Heart left ventricle (tissue), 16 donors: ENCODE measurements at regions not wholly inside any gene's neighbourhood (a gene's known extent, or its start where the extent isn't known, plus 50 kb on each side); places are given as distances from the start of the nearest gene placed in this dataset.

ENCODE experiments used
- ATAC-seq, 4 donors: fragments of 200-7000 bp; cut with Tn5 transposase; one replicate each; pipeline ENCODE4 v1.9.1; 2020 to 2022; ENCODE audit warnings: moderate library complexity in 4 of 4, mild to moderate bottlenecking in 3 of 4, moderate number of reproducible peaks in 1 of 4
- DNase-seq, 5 donors: peaks; one replicate each; pipeline ENCODE4 v3.0.0-alpha.2; 2020
- H3K27ac ChIP-seq, 12 donors: fragments of 200-600 bp; sonication (generic) in 4 of 12; one replicate each; pipeline versions ENCODE4 v1.5.0 to v1.8.0; 2016 to 2022; ENCODE audit warnings: mild to moderate bottlenecking in 2 of 12
- H3K27me3 ChIP-seq, 9 donors: fragments of 200-600 bp; sonication (generic) in 2 of 9; one replicate each; pipeline versions ENCODE4 v1.5.1 to v1.8.0; 2016 to 2022; ENCODE audit warnings: mild to moderate bottlenecking in 3 of 9
- H3K36me3 ChIP-seq, 9 donors: fragments of 200-600 bp; sonication (generic) in 2 of 9; one replicate each; pipeline versions ENCODE4 v1.5.0 to v1.8.0; 2018 to 2022; ENCODE audit warnings: mild to moderate bottlenecking in 2 of 9
- H3K4me1 ChIP-seq, 12 donors: fragments of 200-600 bp; sonication (generic) in 4 of 12; one replicate each; pipeline versions ENCODE4 v1.5.0 to v1.8.0; 2016 to 2022; ENCODE audit warnings: mild to moderate bottlenecking in 3 of 12
- H3K4me3 ChIP-seq, 12 donors: fragments of 200-600 bp; sonication (generic) in 4 of 12; one replicate each; pipeline versions ENCODE4 v1.5.0 to v1.8.0; 2017 to 2022; ENCODE audit warnings: mild to moderate bottlenecking in 9 of 12, moderate library complexity in 4 of 12
- H3K9me3 ChIP-seq, 12 donors: fragments of 200-600 bp; sonication (generic) in 4 of 12; one replicate each; pipeline versions ENCODE4 v1.5.0 to v1.8.0; 2016 to 2022; ENCODE audit warnings: mild to moderate bottlenecking in 1 of 12
- CTCF ChIP-seq, 12 donors: fragments of 200-600 bp; sonication (generic) in 4 of 12; IDR thresholded peaks; one replicate each; pipeline versions ENCODE4 v1.5.0 to v1.8.0; 2018 to 2022; ENCODE audit warnings: antibody characterized with exemption in 12 of 12, mild to moderate bottlenecking in 5 of 12
- POLR2A ChIP-seq, 2 donors: fragments of 450-650 bp; IDR thresholded peaks; one replicate each; pipeline ENCODE4 v1.6.1; 2017; ENCODE audit warnings: antibody characterized with exemption in 2 of 2, mild to moderate bottlenecking in 2 of 2, moderate library complexity in 2 of 2
- WGBS, 4 donors: extraction: QIAGEN DNeasy Blood & Tissue Kit in 2 of 4; methylation state at CpG; one replicate each; pipeline versions ENCODE4 v1.1.5 to v1.1.7; 2013 to 2018; 5-methylcytosine and 5-hydroxymethylcytosine counted together
- intact Hi-C, 10 donors: fragments of 100-400 bp; cut with DNase I; formaldehyde crosslinking; loops; one replicate each; pipeline versions ENCODE4 v1.11.1 to v1.14.2; 2022
- donor health status: ischemic (EF 13 %, LVEDD 7.1; RV severe dilation, severe dysfunction).
- donor health status: healthy with polysubstance abuse.
- donor health status: DM: no; HTN: yes; CAD: no.
- donor health status: DM: no; HTN: no; CAD: no.
- donor health status: ischemic (EF 25% LVEDD 6.9; RV normal size, moderate dysfunction).
- donor health status: ischemic (EF 25% LVEDD 5.7; RV mildly dilated, moderate dysfunction).
- donor health status: healthy.
- donor health status: DM: yes; HTN: yes; CAD: no.
- donor health status: ischemic (EF 35%, LVEDD 5.7; RV mildly dilated, moderate dysfunction).
- donor health status: nonischemic (EF 11% LVEDD 7.7; RV severe dilation, severe dysfunction).
- donor health status: DM: yes; HTN: yes; CAD: no.
- donor health status: PGD.
- donor health status: ischemic (EF 29% LVEDD 5.4; RV normal size, mild dysfunction).
- donor health status: nonischemic (EF 23%, LVEDD 6.1; RV moderate dilation, normal function).

GRCh38 chr1:90322186-90322585 lies 327.3 kb downstream of the ZNF326 start:
- H3K36me3 ChIP-seq, result no peaks in the 10 kb centered on the region
- no peak for TF ChIP-seq POLR2A (IDR thresholded peaks at IDR 0.05)
- no peak for TF ChIP-seq CTCF (IDR thresholded peaks at IDR 0.05)
- H3K4me1 ChIP-seq, result peaks cover 0 to 7% (median 0%) of the 10 kb centered on the region in 12 donors
- peaks cover 0 to 4% (median 0%) of the 10 kb centered on the region in 9 donors for H3K27me3 ChIP-seq
- no peak overlapping the region for H3K27ac ChIP-seq
- no peaks in the 10 kb centered on the region for H3K9me3 ChIP-seq
- 75 to 80% (median 76%) methylated on average over 3 of the region's 3 CpGs for whole genome bisulfite sequencing, 4 donors
- ATAC-seq (no peak), DNase-seq (no peak)
- intact Hi-C loops, result no loop called here
- no peak overlapping the region for H3K4me3 ChIP-seq

GRCh38 chr1:90319918-90320317 lies 325.0 kb downstream of the ZNF326 start:
- Histone ChIP-seq H3K9me3 (no peaks in the 10 kb centered on the region), H3K27me3 (no peaks in the 10 kb centered on the region), H3K27ac (no peak overlapping the region), H3K4me1 (peaks cover 0 to 5% (median 0%) of the 10 kb centered on the region in 12 donors), H3K4me3 (no peak overlapping the region), H3K36me3 (no peaks in the 10 kb centered on the region)
- DNase-seq (no peak), ATAC-seq (no peak)
- WGBS, 4 donors, result 76 to 79% (median 78%) methylated on average over 1 of the region's 1 CpG
- no peak for TF ChIP-seq CTCF (IDR thresholded peaks at IDR 0.05)
- TF ChIP-seq POLR2A (IDR thresholded peaks at IDR 0.05), result no peak
- intact Hi-C loops, result no loop called here

GRCh38 chr1:90318431-90318830 lies 323.5 kb downstream of the ZNF326 start:
- intact Hi-C loops, result no loop called here
- DNase-seq, result no peak
- Histone ChIP-seq H3K4me1 (no peaks in the 10 kb centered on the region), H3K4me3 (no peak overlapping the region), H3K9me3 (no peaks in the 10 kb centered on the region), H3K27ac (no peak overlapping the region), H3K27me3 (no peaks in the 10 kb centered on the region), H3K36me3 (no peaks in the 10 kb centered on the region)
- WGBS, 4 donors, result 58 to 65% (median 63%) methylated on average over 5 of the region's 5 CpGs
- ATAC-seq, result no peak
- TF ChIP-seq CTCF (IDR thresholded peaks at IDR 0.05) (no peak), POLR2A (IDR thresholded peaks at IDR 0.05) (no peak)

GRCh38 chr1:90317628-90318027 lies 322.7 kb downstream of the ZNF326 start:
- no peaks in the 10 kb centered on the region for H3K9me3 ChIP-seq
- ATAC-seq (no peak), DNase-seq (no peak)
- no peak overlapping the region for H3K4me3 ChIP-seq
- no peaks in the 10 kb centered on the region for H3K36me3 ChIP-seq
- intact Hi-C loops, result no loop called here
- TF ChIP-seq POLR2A (IDR thresholded peaks at IDR 0.05), result no peak
- no peak for TF ChIP-seq CTCF (IDR thresholded peaks at IDR 0.05)
- no peak overlapping the region for H3K27ac ChIP-seq
- H3K27me3 ChIP-seq, result no peaks in the 10 kb centered on the region
- no peaks in the 10 kb centered on the region for H3K4me1 ChIP-seq
- 65 to 90% (median 87%) methylated on average over 4 of the region's 4 CpGs for WGBS, 4 donors
